Hepatocyte (in vitro differentiated cells): ENCODE measurements at regions not wholly inside any gene's neighbourhood (a gene's known extent, or its start where the extent isn't known, plus 50 kb on each side); places are given as distances from the start of the nearest gene placed in this dataset.

Source experiments
- DNase-seq: peaks from one replicate; pipeline ENCODE4 v3.0.0-alpha.2; 2016; ENCODE audit warnings: low spot score
- H2AFZ ChIP-seq: fragments of 200-600 bp; sonication (generic); 2 replicates; pipeline ENCODE4 v1.6.0; 2016; ENCODE audit warnings: antibody characterized with exemption, mild to moderate bottlenecking
- H3K27ac ChIP-seq: fragments of 200-600 bp; sonication (generic); 2 replicates; pipeline ENCODE4 v1.5.1; 2016; ENCODE audit warnings: mild to moderate bottlenecking
- H3K27me3 ChIP-seq: fragments of 200-600 bp; sonication (generic); 2 replicates; pipeline ENCODE4 v1.6.1; 2016
- H3K36me3 ChIP-seq: fragments of 200-600 bp; sonication (generic); replicated peaks from 2 replicates; pipeline ENCODE4 v1.5.1; 2016; ENCODE audit warnings: low read depth; ENCODE audit not compliant: insufficient read depth
- H3K4me1 ChIP-seq: fragments of 200-600 bp; sonication (generic); 2 replicates; pipeline ENCODE4 v1.5.1; 2016; ENCODE audit warnings: mild to moderate bottlenecking, moderate library complexity; ENCODE audit not compliant: insufficient read depth
- H3K4me2 ChIP-seq: fragments of 200-600 bp; sonication (generic); 2 replicates; pipeline ENCODE4 v1.6.0; 2016
- H3K4me3 ChIP-seq: fragments of 200-600 bp; sonication (generic); 2 replicates; pipeline ENCODE4 v1.5.1; 2016; ENCODE audit warnings: mild to moderate bottlenecking
- H3K79me2 ChIP-seq: fragments of 200-600 bp; sonication (generic); 2 replicates; pipeline ENCODE4 v1.6.0; 2017; ENCODE audit warnings: mild to moderate bottlenecking
- H3K9me2 ChIP-seq: fragments of 200-600 bp; sonication (generic); replicated peaks from 2 replicates; pipeline ENCODE4 v1.6.0; 2017; ENCODE audit warnings: mild to moderate bottlenecking; ENCODE audit not compliant: insufficient read depth
- H3K9me3 ChIP-seq: fragments of 200-600 bp; sonication (generic); 2 replicates; pipeline ENCODE4 v1.5.1; 2016; ENCODE audit warnings: low read depth, mild to moderate bottlenecking
- H4K20me1 ChIP-seq: fragments of 200-600 bp; sonication (generic); 2 replicates; pipeline ENCODE4 v1.6.0; 2016; ENCODE audit warnings: mild to moderate bottlenecking; ENCODE audit not compliant: insufficient read depth, poor library complexity, severe bottlenecking
- CTCF ChIP-seq: fragments of 200-600 bp; sonication (generic); IDR thresholded peaks from 2 replicates; pipeline ENCODE4 v1.5.1; 2016; ENCODE audit warnings: antibody characterized with exemption, mild to moderate bottlenecking; ENCODE audit not compliant: poor library complexity
- EZH2 ChIP-seq: fragments of 200-600 bp; sonication (generic); IDR thresholded peaks from 2 replicates; pipeline ENCODE4 v1.6.1; 2016; ENCODE audit warnings: antibody characterized with exemption, mild to moderate bottlenecking, borderline replicate concordance
- EZH2phosphoT487 ChIP-seq: fragments of 200-600 bp; sonication (generic); IDR thresholded peaks from one replicate; pipeline ENCODE4 v1.6.1; 2018; ENCODE audit warnings: antibody characterized with exemption, mild to moderate bottlenecking, low read depth, moderate library complexity; ENCODE audit not compliant: unreplicated experiment, severe bottlenecking
- WGBS: methylation state at CpG from one replicate; pipeline ENCODE4 v1.1.6; 2016; ENCODE audit warnings: low lambda C conversion rate; ENCODE audit errors: missing lambda C conversion rate; 5-methylcytosine and 5-hydroxymethylcytosine counted together

- TF ChIP-seq EZH2phosphoT487 (no peak), CTCF (no peak), EZH2 (no peak)
- 92% methylated on average over 13 of the region's 13 CpGs for WGBS
- no peaks in the 10 kb centered on the region for H3K27me3 ChIP-seq
- no peak overlapping the region for H2AFZ ChIP-seq
- H3K4me2 ChIP-seq, result no peak overlapping the region
- H4K20me1 ChIP-seq, result no peaks in the 10 kb centered on the region
- no peak overlapping the region for H3K4me3 ChIP-seq
- no peak overlapping the region for H3K27ac ChIP-seq
- no peak for DNase-seq
- no peaks in the 10 kb centered on the region for H3K9me3 ChIP-seq
- H3K36me3 ChIP-seq, result no peaks in the 10 kb centered on the region
- H3K9me2 ChIP-seq, result no peaks in the 10 kb centered on the region
- no peaks in the 10 kb centered on the region for H3K79me2 ChIP-seq
- no peaks in the 10 kb centered on the region for H3K4me1 ChIP-seq
Observed at GRCh38 chr4:12746221-12746620, 737.9 kb downstream of the RAB28 start.

GRCh38 chr4:12734586-12734985 is 749.6 kb downstream of the RAB28 start:
- Histone ChIP-seq H3K4me2 (no peak overlapping the region), H3K9me3 (no peaks in the 10 kb centered on the region), H3K79me2 (no peaks in the 10 kb centered on the region), H3K4me1 (no peaks in the 10 kb centered on the region), H4K20me1 (no peaks in the 10 kb centered on the region), H3K27ac (no peak overlapping the region), H2AFZ (no peak overlapping the region), H3K9me2 (no peaks in the 10 kb centered on the region), H3K36me3 (no peaks in the 10 kb centered on the region), H3K4me3 (no peak overlapping the region), H3K27me3 (no peaks in the 10 kb centered on the region)
- no peak for TF ChIP-seq EZH2
- TF ChIP-seq CTCF, result no peak
- TF ChIP-seq EZH2phosphoT487, result no peak
- WGBS, result 71% methylated on average over 2 of the region's 2 CpGs
- no peak for DNase-seq

GRCh38 chr4:12729384-12729783 is 754.8 kb downstream of the RAB28 start:
- 0% methylated on average over 1 of the region's 1 CpG for WGBS

More at GRCh38 chr4:12729384-12729783, 754.8 kb downstream of the RAB28 start:
- Histone ChIP-seq H4K20me1 (no peaks in the 10 kb centered on the region), H3K9me2 (no peaks in the 10 kb centered on the region), H3K4me1 (no peaks in the 10 kb centered on the region), H3K4me2 (no peak overlapping the region), H3K79me2 (no peaks in the 10 kb centered on the region), H3K27ac (no peak overlapping the region), H2AFZ (no peak overlapping the region), H3K9me3 (no peaks in the 10 kb centered on the region), H3K4me3 (no peak overlapping the region), H3K36me3 (no peaks in the 10 kb centered on the region), H3K27me3 (no peaks in the 10 kb centered on the region)
- DNase-seq, result peak; percentile 22
- TF ChIP-seq CTCF, result peak; percentile 61
- TF ChIP-seq EZH2phosphoT487, result no peak
